Upper lobe of right lung (tissue), 1 donor: ENCODE measurements at regions not wholly inside any gene's neighbourhood (a gene's known extent, or its start where the extent isn't known, plus 50 kb on each side); places are given as distances from the start of the nearest gene placed in this dataset.

ENCODE experiments used
- ATAC-seq: fragments of 200-7000 bp; cut with Tn5 transposase; one replicate; pipeline ENCODE4 v1.9.1; 2020; ENCODE audit warnings: mild to moderate bottlenecking, moderate library complexity
- DNase-seq: peaks from one replicate; pipeline ENCODE4 v3.0.0-alpha.2; 2020
- H3K27ac ChIP-seq: fragments of 200-600 bp; one replicate; pipeline ENCODE4 v1.8.0; 2022
- H3K27me3 ChIP-seq: fragments of 200-600 bp; one replicate; pipeline ENCODE4 v1.8.0; 2022; ENCODE audit warnings: mild to moderate bottlenecking
- H3K36me3 ChIP-seq: fragments of 200-600 bp; one replicate; pipeline ENCODE4 v1.8.0; 2022
- H3K4me1 ChIP-seq: fragments of 200-600 bp; one replicate; pipeline ENCODE4 v1.8.0; 2022
- H3K4me3 ChIP-seq: fragments of 200-600 bp; one replicate; pipeline ENCODE4 v1.8.0; 2022; ENCODE audit warnings: mild to moderate bottlenecking
- H3K9me3 ChIP-seq: fragments of 200-600 bp; one replicate; pipeline ENCODE4 v1.8.0; 2022
- intact Hi-C: fragments of 100-400 bp; cut with DNase I; formaldehyde crosslinking; loops from one replicate; pipeline ENCODE4 v1.11.0; 2022
- TF ChIP-seq, protein P1 (sequence below): fragments of 200-600 bp; IDR thresholded peaks from one replicate; pipeline ENCODE4 v1.8.0; 2022; ENCODE audit warnings: antibody characterized with exemption
- donor health status: DM: no; HTN: yes; CAD: no; lungs with severe emphysema.

DNA sequence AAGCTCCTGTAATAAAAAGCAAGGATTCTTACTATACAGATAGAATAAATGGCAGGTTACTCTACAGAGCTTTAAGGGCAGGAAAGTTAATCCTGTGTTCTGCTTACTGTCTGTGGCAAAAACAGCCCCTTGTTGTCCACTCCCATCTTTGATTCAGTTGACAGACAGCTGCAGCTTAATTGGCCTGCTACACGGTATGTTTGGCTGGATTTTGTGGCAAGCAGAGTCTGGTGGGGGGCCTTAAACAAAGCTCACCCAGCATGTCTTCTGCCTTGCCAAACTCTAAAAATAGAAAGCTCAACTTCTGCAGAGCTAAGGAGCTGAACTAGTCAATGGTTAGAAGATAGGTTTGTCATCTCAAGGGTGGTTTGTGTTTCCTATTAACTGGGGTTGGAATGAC lies 407.2 kb downstream of the HLX start:
- intact Hi-C loops, result no loop called here
- no peak overlapping the region for H3K27ac ChIP-seq
- no peaks in the 10 kb centered on the region for H3K27me3 ChIP-seq
- H3K9me3 ChIP-seq, result no peaks in the 10 kb centered on the region
- H3K4me3 ChIP-seq, result no peak overlapping the region
- H3K36me3 ChIP-seq, result no peaks in the 10 kb centered on the region
- ATAC-seq (no peak), DNase-seq (no peak)
- H3K4me1 ChIP-seq, result peaks cover 7% of the 10 kb centered on the region
- TF ChIP-seq, protein P1, sequence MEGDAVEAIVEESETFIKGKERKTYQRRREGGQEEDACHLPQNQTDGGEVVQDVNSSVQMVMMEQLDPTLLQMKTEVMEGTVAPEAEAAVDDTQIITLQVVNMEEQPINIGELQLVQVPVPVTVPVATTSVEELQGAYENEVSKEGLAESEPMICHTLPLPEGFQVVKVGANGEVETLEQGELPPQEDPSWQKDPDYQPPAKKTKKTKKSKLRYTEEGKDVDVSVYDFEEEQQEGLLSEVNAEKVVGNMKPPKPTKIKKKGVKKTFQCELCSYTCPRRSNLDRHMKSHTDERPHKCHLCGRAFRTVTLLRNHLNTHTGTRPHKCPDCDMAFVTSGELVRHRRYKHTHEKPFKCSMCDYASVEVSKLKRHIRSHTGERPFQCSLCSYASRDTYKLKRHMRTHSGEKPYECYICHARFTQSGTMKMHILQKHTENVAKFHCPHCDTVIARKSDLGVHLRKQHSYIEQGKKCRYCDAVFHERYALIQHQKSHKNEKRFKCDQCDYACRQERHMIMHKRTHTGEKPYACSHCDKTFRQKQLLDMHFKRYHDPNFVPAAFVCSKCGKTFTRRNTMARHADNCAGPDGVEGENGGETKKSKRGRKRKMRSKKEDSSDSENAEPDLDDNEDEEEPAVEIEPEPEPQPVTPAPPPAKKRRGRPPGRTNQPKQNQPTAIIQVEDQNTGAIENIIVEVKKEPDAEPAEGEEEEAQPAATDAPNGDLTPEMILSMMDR, result no peak

DNA sequence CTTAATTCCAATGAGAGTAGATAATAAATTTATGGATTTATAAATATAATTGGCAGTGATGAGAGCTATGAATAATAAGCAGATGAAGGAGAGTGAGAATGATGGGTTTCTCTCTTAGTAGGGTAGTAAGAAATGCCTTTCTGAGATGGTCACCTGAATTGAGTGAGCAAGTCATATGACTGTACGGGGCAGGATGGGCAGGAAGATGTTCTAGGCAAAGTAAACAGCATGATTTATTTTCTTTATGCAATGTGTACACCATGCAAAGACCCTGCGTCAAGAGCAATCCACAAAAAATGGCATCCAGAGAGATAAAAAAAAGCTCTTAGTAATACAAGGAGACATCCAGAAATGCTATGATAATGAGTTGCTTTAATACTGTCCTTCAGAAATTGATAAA lies 409.9 kb downstream of the HLX start:
- ATAC-seq (no peak), DNase-seq (no peak)
- Histone ChIP-seq H3K27me3 (no peaks in the 10 kb centered on the region), H3K9me3 (no peaks in the 10 kb centered on the region), H3K36me3 (no peaks in the 10 kb centered on the region), H3K4me1 (peaks cover under 1% of the 10 kb centered on the region), H3K4me3 (no peak overlapping the region), H3K27ac (no peak overlapping the region)
- intact Hi-C loops, result no loop called here
- TF ChIP-seq, protein P1, result no peak

DNA sequence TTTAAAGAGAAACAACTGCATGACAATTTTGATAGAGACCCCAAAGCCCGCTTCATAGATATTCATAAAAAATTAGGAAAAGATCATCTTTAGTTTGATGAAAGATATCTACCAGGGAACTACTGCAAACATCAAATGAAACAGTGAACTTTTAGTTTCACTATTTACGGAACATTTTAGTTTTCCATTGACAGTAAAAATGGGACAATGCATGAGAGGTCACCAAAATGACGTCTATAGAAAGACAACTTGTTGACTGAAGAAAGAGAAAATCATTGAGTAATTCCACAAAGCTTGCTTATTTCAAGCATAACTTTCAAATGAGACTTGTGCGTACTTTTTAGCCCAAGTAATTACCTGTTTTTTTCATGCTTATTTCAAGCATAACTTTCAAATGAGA lies 411.4 kb downstream of the HLX start:
- Histone ChIP-seq H3K36me3 (no peaks in the 10 kb centered on the region), H3K27ac (no peak overlapping the region), H3K27me3 (no peaks in the 10 kb centered on the region), H3K4me3 (no peak overlapping the region), H3K4me1 (no peaks in the 10 kb centered on the region), H3K9me3 (no peaks in the 10 kb centered on the region)
- intact Hi-C loops, result no loop called here
- no peak for ATAC-seq
- no peak for DNase-seq
- TF ChIP-seq, protein P1, result no peak

DNA sequence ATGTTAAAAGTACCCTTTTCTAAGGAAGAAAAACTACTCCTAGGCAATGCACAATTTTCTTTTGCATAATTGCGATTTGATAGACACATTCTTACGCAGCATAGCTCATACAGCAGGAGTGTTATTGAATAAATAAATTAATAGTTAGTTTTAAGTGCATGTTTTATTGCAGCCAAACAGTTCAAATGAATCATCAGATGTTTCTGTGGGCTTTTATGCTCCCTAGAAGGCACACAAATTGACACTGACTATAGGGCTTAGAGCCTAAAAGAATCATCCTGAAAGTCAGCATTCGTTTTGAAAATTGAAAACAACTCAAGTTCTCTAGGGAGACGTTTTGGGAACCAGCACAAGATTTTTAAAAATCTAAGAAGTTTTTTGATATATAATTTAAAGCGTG lies 411.9 kb downstream of the HLX start:
- no peak overlapping the region for H3K4me3 ChIP-seq
- no peak overlapping the region for H3K27ac ChIP-seq
- ATAC-seq (no peak), DNase-seq (no peak)
- TF ChIP-seq, protein P1, result no peak
- H3K27me3 ChIP-seq, result no peaks in the 10 kb centered on the region
- no peaks in the 10 kb centered on the region for H3K4me1 ChIP-seq
- no peaks in the 10 kb centered on the region for H3K36me3 ChIP-seq
- no peaks in the 10 kb centered on the region for H3K9me3 ChIP-seq
- intact Hi-C loops, result no loop called here

DNA sequence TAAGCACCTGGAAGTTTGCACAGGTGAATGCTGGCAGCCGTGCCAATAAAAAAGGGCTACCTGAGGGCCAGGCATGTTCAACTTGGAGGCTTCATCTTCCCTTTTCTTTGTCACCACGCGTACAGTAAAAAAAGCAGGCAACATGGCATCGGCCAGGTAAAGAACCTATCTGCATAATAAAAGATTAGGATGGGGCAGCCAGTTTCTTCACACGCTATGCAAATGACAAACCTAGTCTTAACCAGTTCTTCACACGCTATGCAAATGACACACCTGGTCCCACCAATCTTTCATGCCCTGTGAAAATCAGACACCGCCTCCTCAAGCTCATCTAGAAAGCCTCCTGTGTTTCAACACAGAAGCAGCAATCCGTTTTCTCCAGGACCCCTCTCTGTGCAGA lies 413.4 kb downstream of the HLX start:
- Histone ChIP-seq H3K27me3 (no peaks in the 10 kb centered on the region), H3K4me3 (no peak overlapping the region), H3K27ac (no peak overlapping the region), H3K4me1 (no peaks in the 10 kb centered on the region), H3K36me3 (no peaks in the 10 kb centered on the region), H3K9me3 (no peaks in the 10 kb centered on the region)
- TF ChIP-seq, protein P1, result no peak
- ATAC-seq (no peak), DNase-seq (no peak)
- intact Hi-C loops, result no loop called here

DNA sequence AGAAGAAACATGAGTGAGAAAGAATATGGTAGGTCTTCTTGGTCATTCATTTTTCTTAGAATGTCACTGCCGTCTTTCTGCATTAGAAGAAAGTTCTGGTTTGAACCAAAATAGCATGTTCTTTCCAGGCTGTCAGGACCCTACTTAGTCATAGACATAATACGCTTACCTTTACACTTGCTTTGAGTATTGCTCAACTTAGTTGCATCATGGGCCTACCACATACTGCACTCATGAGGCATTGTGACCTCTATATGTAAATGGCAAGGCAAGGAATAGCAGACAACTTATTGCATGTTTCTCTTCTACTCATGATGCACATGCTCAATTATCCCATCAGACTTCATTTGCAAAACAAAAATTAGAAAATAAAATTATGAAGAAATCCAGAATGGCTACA lies 415.0 kb downstream of the HLX start:
- ATAC-seq (no peak), DNase-seq (no peak)
- intact Hi-C loops, result no loop called here
- Histone ChIP-seq H3K4me3 (no peak overlapping the region), H3K9me3 (no peaks in the 10 kb centered on the region), H3K4me1 (no peaks in the 10 kb centered on the region), H3K36me3 (no peaks in the 10 kb centered on the region), H3K27ac (no peak overlapping the region), H3K27me3 (no peaks in the 10 kb centered on the region)
- TF ChIP-seq, protein P1, result no peak
